OCI-LY1 (cell line): ENCODE measurements at regions not wholly inside any gene's neighbourhood (a gene's known extent, or its start where the extent isn't known, plus 50 kb on each side); places are given as distances from the start of the nearest gene placed in this dataset.

Experiments used
- H2AFZ ChIP-seq: fragments of 200-600 bp; sonication (generic), shearing (Covaris generic); 2 replicates; pipeline ENCODE4 v1.6.0; 2014; ENCODE audit warnings: antibody characterized with exemption, mild to moderate bottlenecking, low read length
- H3F3A ChIP-seq: fragments of 200-600 bp; sonication (generic), shearing (Covaris generic); 2 replicates; pipeline ENCODE4 v1.6.0; 2014; ENCODE audit warnings: mild to moderate bottlenecking, antibody characterized with exemption, low read length, moderate library complexity; ENCODE audit not compliant: insufficient read depth
- H3K27ac ChIP-seq: fragments of 200-600 bp; sonication (generic); 2 replicates; pipeline ENCODE4 v1.5.1; 2014; ENCODE audit warnings: low read length, mixed run types, mild to moderate bottlenecking, low read depth; ENCODE audit not compliant: poor library complexity, severe bottlenecking
- H3K27me3 ChIP-seq: fragments of 200-600 bp; sonication (generic); 2 replicates; pipeline ENCODE4 v1.6.0; 2014; ENCODE audit warnings: antibody characterized with exemption, mild to moderate bottlenecking, low read length, moderate library complexity; ENCODE audit not compliant: insufficient read depth
- H3K36me3 ChIP-seq: fragments of 200-600 bp; sonication (generic); 2 replicates; pipeline ENCODE4 v1.6.1; 2014; ENCODE audit warnings: mild to moderate bottlenecking, antibody characterized with exemption, low read length, moderate library complexity, mixed read lengths; ENCODE audit not compliant: insufficient read depth
- H3K4me1 ChIP-seq: fragments of 200-600 bp; sonication (generic); 2 replicates; pipeline ENCODE4 v1.5.1; 2014; ENCODE audit warnings: mild to moderate bottlenecking, low read length, moderate library complexity; ENCODE audit not compliant: insufficient read depth, severe bottlenecking
- H3K4me2 ChIP-seq: fragments of 200-600 bp; sonication (generic), shearing (Covaris generic); 2 replicates; pipeline ENCODE4 v1.6.1; 2014; ENCODE audit warnings: low read length
- H3K4me3 ChIP-seq: fragments of 200-600 bp; sonication (generic); 2 replicates; pipeline ENCODE4 v1.5.1; 2014; ENCODE audit warnings: low read length, low read depth, mild to moderate bottlenecking, mixed read lengths; ENCODE audit not compliant: poor library complexity, severe bottlenecking
- H3K79me2 ChIP-seq: fragments of 200-600 bp; shearing (Covaris generic); 2 replicates; pipeline ENCODE4 v1.6.1; 2016; ENCODE audit warnings: mixed run types, low read length, mixed read lengths; ENCODE audit not compliant: insufficient read depth
- H3K9ac ChIP-seq: fragments of 200-600 bp; sonication (generic), shearing (Covaris generic); 2 replicates; pipeline ENCODE4 v1.6.1; 2014; ENCODE audit warnings: mild to moderate bottlenecking, low read length, mixed read lengths
- H3K9me2 ChIP-seq: fragments of 200-600 bp; sonication (generic), shearing (Covaris generic); 2 replicates; pipeline ENCODE4 v1.6.1; 2014; ENCODE audit warnings: low read depth, mild to moderate bottlenecking, low read length, mixed read lengths
- H3K9me3 ChIP-seq: fragments of 200-600 bp; shearing (Covaris generic); 2 replicates; pipeline ENCODE4 v1.6.1; 2014; ENCODE audit warnings: low read length, mixed read lengths
- H4K20me1 ChIP-seq: fragments of 200-600 bp; sonication (generic), shearing (Covaris generic); 2 replicates; pipeline ENCODE4 v1.6.0; 2016; ENCODE audit warnings: mild to moderate bottlenecking, low read length; ENCODE audit not compliant: insufficient read depth
- CTCF ChIP-seq: fragments of 200-600 bp; sonication (generic), shearing (Covaris generic); IDR thresholded peaks from 2 replicates; pipeline ENCODE4 v1.5.1; 2017; ENCODE audit warnings: mild to moderate bottlenecking, antibody characterized with exemption, low read length, moderate library complexity, mixed read lengths
- EZH2 ChIP-seq: fragments of 200-600 bp; sonication (generic), shearing (Covaris generic); IDR thresholded peaks from 2 replicates; pipeline ENCODE4 v1.8.0; 2017; ENCODE audit warnings: borderline replicate concordance, mixed run types, mild to moderate bottlenecking, antibody characterized with exemption, low read length, moderate library complexity, mixed read lengths

- H3K4me3 ChIP-seq = no peak overlapping the region
- no peak overlapping the region for H3K9ac ChIP-seq
- no peaks in the 10 kb centered on the region for H3K79me2 ChIP-seq
- no peaks in the 10 kb centered on the region for H3F3A ChIP-seq
- H3K9me2 ChIP-seq = no peaks in the 10 kb centered on the region
- no peak overlapping the region for H2AFZ ChIP-seq
- TF ChIP-seq EZH2 (no peak), CTCF (no peak)
- no peaks in the 10 kb centered on the region for H4K20me1 ChIP-seq
- no peaks in the 10 kb centered on the region for H3K4me1 ChIP-seq
- no peak overlapping the region for H3K27ac ChIP-seq
- no peaks in the 10 kb centered on the region for H3K9me3 ChIP-seq
- H3K4me2 ChIP-seq = no peak overlapping the region
- H3K27me3 ChIP-seq = peaks cover 3% of the 10 kb centered on the region; the same call in 1 of the 2 replicates
- H3K36me3 ChIP-seq = no peaks in the 10 kb centered on the region
Observed at GRCh38 chr5:67880876-67881275, 334.7 kb upstream of the PIK3R1 start.

- TF ChIP-seq EZH2 = no peak
- TF ChIP-seq CTCF = no peak
- H3K36me3 ChIP-seq = no peaks in the 10 kb centered on the region
- no peak overlapping the region for H3K4me2 ChIP-seq
- no peak overlapping the region for H3K4me3 ChIP-seq
- no peaks in the 10 kb centered on the region for H3F3A ChIP-seq
- H4K20me1 ChIP-seq = no peaks in the 10 kb centered on the region
- no peaks in the 10 kb centered on the region for H3K4me1 ChIP-seq
- H3K9ac ChIP-seq = no peak overlapping the region
- H3K79me2 ChIP-seq = no peaks in the 10 kb centered on the region
- H3K9me3 ChIP-seq = no peaks in the 10 kb centered on the region
- H2AFZ ChIP-seq = no peak overlapping the region
- peaks cover 3% of the 10 kb centered on the region; the same call in 1 of the 2 replicates for H3K27me3 ChIP-seq
- no peaks in the 10 kb centered on the region for H3K9me2 ChIP-seq
- H3K27ac ChIP-seq = no peak overlapping the region
Observed at GRCh38 chr5:67880511-67880805, 335.1 kb upstream of the PIK3R1 start.

- no peak overlapping the region for H2AFZ ChIP-seq
- no peak overlapping the region for H3K9ac ChIP-seq
- H3F3A ChIP-seq = no peaks in the 10 kb centered on the region
- H3K27ac ChIP-seq = no peak overlapping the region
- TF ChIP-seq EZH2 (no peak), CTCF (no peak)
- H3K4me3 ChIP-seq = no peak overlapping the region
- no peaks in the 10 kb centered on the region for H3K9me2 ChIP-seq
- no peak overlapping the region for H3K4me2 ChIP-seq
- H3K36me3 ChIP-seq = no peaks in the 10 kb centered on the region
- H3K4me1 ChIP-seq = no peaks in the 10 kb centered on the region
- peaks cover 3% of the 10 kb centered on the region; the same call in 1 of the 2 replicates for H3K27me3 ChIP-seq
- no peaks in the 10 kb centered on the region for H3K9me3 ChIP-seq
- H4K20me1 ChIP-seq = no peaks in the 10 kb centered on the region
- no peaks in the 10 kb centered on the region for H3K79me2 ChIP-seq
Observed at GRCh38 chr5:67879620-67880510, 335.7 kb upstream of the PIK3R1 start.
